GM12878 (cell line): ENCODE measurements at regions not wholly inside any gene's neighbourhood (a gene's known extent, or its start where the extent isn't known, plus 50 kb on each side); places are given as distances from the start of the nearest gene placed in this dataset.
"Not testable (repeated sequence)": the region's sequence is repeated elsewhere in the genome, so short reads cannot be mapped to it uniquely, and the experiment has no call there.

Experiments
- ATAC-seq: fragments of 200-7000 bp; cut with Tn5 transposase; 3 replicates; pipeline ENCODE4 v1.9.1; 2020; ENCODE audit warnings: mild to moderate bottlenecking, moderate library complexity
- BruUV-seq: library from RNA; stranded (reverse); fragments of 400-500 nt; replicated peaks from 2 replicates; lab custom pipeline; 2021; lab: Mats Ljungman, UMichigan
- CTCF ChIA-PET: fragments of 300-600 bp; sonication (Branson Sonifier 250); formaldehyde crosslinking; extraction: SDS; loops from one replicate; lab custom pipeline; 2021; ENCODE audit warnings: inconsistent platforms; lab: Yijun Ruan, JAX
- POLR2A ChIA-PET: fragments of 350-600 bp; formaldehyde crosslinking; extraction: SDS; loops from one replicate; lab custom pipeline; 2021; ENCODE audit warnings: inconsistent platforms; lab: Charles Lee
- RAD21 ChIA-PET: fragments of 300-600 bp; sonication (Branson Sonifier 250); formaldehyde crosslinking; loops from one replicate; lab custom pipeline; 2023; ENCODE audit warnings: antibody characterized with exemption; ENCODE audit not compliant: unreplicated experiment; lab: Charles Lee
- SMC1A ChIA-PET: fragments of 300-600 bp; sonication (Branson Sonifier 250); formaldehyde crosslinking; loops from one replicate; lab custom pipeline; 2023; ENCODE audit not compliant: unreplicated experiment, uncharacterized antibody; lab: Charles Lee
- DNase-seq: peaks from one replicate; pipeline ENCODE4 v3.0.0-alpha.2; 2011; ENCODE audit warnings: low read depth, low spot score
- FAIRE-seq: peaks from 3 replicates; lab custom pipeline; 2011; peaks lifted over from hg19 to GRCh38; lab: Jason Lieb, UNC
- H2AFZ ChIP-seq: 2 replicates; pipeline ENCODE4 v1.6.0; 2011; ENCODE audit warnings: low read depth, low read length, control low read depth; ENCODE audit not compliant: control insufficient read depth
- H3K27ac ChIP-seq: 2 replicates; pipeline ENCODE4 v1.5.1; 2011; ENCODE audit warnings: control low read depth; ENCODE audit not compliant: control insufficient read depth, insufficient read depth
- H3K27me3 ChIP-seq, 2 experiments: replicated peaks in 1 of 2; 2 replicates each; pipeline versions ENCODE4 v1.6.0 to v1.6.1; 2011; ENCODE audit warnings: low read length in 1 of 2; ENCODE audit not compliant: control insufficient read depth in 2 of 2, insufficient read depth in 2 of 2
- H3K36me3 ChIP-seq, 2 experiments: 2 replicates each; pipeline ENCODE4 v1.5.1; 2011; ENCODE audit warnings: low read length in 1 of 2; ENCODE audit not compliant: control insufficient read depth in 2 of 2, insufficient read depth in 2 of 2
- H3K4me1 ChIP-seq: 2 replicates; pipeline ENCODE4 v1.6.1; 2011; ENCODE audit warnings: mild to moderate bottlenecking, low read length, moderate library complexity, mixed read lengths; ENCODE audit not compliant: control insufficient read depth, insufficient read depth
- H3K4me2 ChIP-seq: 2 replicates; pipeline ENCODE4 v1.6.0; 2011; ENCODE audit warnings: control low read depth; ENCODE audit not compliant: control insufficient read depth, insufficient read depth
- H3K4me3 ChIP-seq: fragments of 200-600 bp; sonication (generic); 2 replicates; pipeline ENCODE4 v1.5.1; 2016
- H3K79me2 ChIP-seq: 2 replicates; pipeline ENCODE4 v1.6.0; 2011; ENCODE audit warnings: low read length; ENCODE audit not compliant: control insufficient read depth, insufficient read depth
- H3K9ac ChIP-seq: 2 replicates; pipeline ENCODE4 v1.8.0; 2011; ENCODE audit warnings: low read length, control low read depth, mixed read lengths; ENCODE audit not compliant: control insufficient read depth, insufficient read depth
- H3K9me3 ChIP-seq: replicated peaks from 3 replicates; pipeline ENCODE4 v1.5.1; 2011; ENCODE audit warnings: mild to moderate bottlenecking, low read length; ENCODE audit not compliant: control insufficient read depth, insufficient read depth
- H4K20me1 ChIP-seq: 2 replicates; pipeline ENCODE4 v1.6.0; 2011; ENCODE audit not compliant: control insufficient read depth, insufficient read depth
- CREB1 ChIP-seq: IDR thresholded peaks from 2 replicates; pipeline ENCODE4 v1.6.1; 2012; ENCODE audit warnings: low read depth, mild to moderate bottlenecking, inconsistent platforms
- CUX1 ChIP-seq: IDR thresholded peaks from 2 replicates; pipeline ENCODE4 v1.6.1; 2012; ENCODE audit warnings: improper control_type of control experiment, low read depth, low read length; ENCODE audit not compliant: insufficient replicate concordance
- ETV6 ChIP-seq, 2 experiments: fragments of 450-650 bp in 1 of 2; IDR thresholded peaks in 1 of 2; conservative IDR thresholded peaks in 1 of 2; 2 replicates each; pipeline ENCODE4 v1.6.1; 2014; ENCODE audit warnings: antibody characterized with exemption in 1 of 2, borderline replicate concordance in 1 of 2, low read depth in 1 of 2, mild to moderate bottlenecking in 1 of 2, moderate library complexity in 1 of 2
- SIN3A ChIP-seq: IDR thresholded peaks from 2 replicates; pipeline ENCODE4 v1.6.1; 2012; ENCODE audit warnings: low read depth, low read length, improper control_type of control experiment
- STAT1 ChIP-seq: fragments of 450-650 bp; conservative IDR thresholded peaks from 2 replicates; pipeline ENCODE4 v1.6.1; 2014; ENCODE audit warnings: antibody characterized with exemption, mild to moderate bottlenecking
- ZNF687 ChIP-seq: fragments of 450-650 bp; IDR thresholded peaks from 2 replicates; pipeline ENCODE4 v1.6.1; 2017; ENCODE audit warnings: mild to moderate bottlenecking, moderate library complexity
- WGBS: methylation state at CpG from one replicate; pipeline ENCODE4 v1.1.6; 2016; ENCODE audit warnings: low lambda C conversion rate; ENCODE audit not compliant: insufficient replicate concordance, insufficient coverage; ENCODE audit errors: missing lambda C conversion rate; 5-methylcytosine and 5-hydroxymethylcytosine counted together
- in situ Hi-C: fragments of 300-500 bp; cut with MboI; formaldehyde crosslinking; loops from 9 replicates; pipeline ENCODE4 v1.14.3; 2018; ENCODE audit warnings: mixed read lengths
- intact Hi-C: fragments of 100-400 bp; cut with micrococcal nuclease; formaldehyde crosslinking; loops from one replicate; pipeline ENCODE4 v1.14.2; 2022; ENCODE audit not compliant: unreplicated experiment

- Histone ChIP-seq H3K9ac (no peak overlapping the region), H3K79me2 (no peaks in the 10 kb centered on the region), H3K4me3 (no peak overlapping the region), H3K36me3 (no peaks in the 10 kb centered on the region), H3K4me1 (peaks cover 9% of the 10 kb centered on the region), H2AFZ (no peak overlapping the region), H3K27me3 (no peaks in the 10 kb centered on the region; a peak in 1 of 4 replicates), H3K4me2 (no peak overlapping the region), H3K27ac (no peak overlapping the region), H4K20me1 (no peaks in the 10 kb centered on the region), H3K9me3 (peaks cover 4% of the 10 kb centered on the region; the same call in 1 of the 3 replicates)
- CTCF ChIA-PET, result no interaction called here
- SMC1A ChIA-PET, result no interaction called here
- intact Hi-C loops (no loop called here), in situ Hi-C loops (loop anchor here (5.0 kb wide), 1 partner anchor 80 kb away; no protein-coding TSS in a partner anchor)
- 51% methylated on average over 3 of the region's 3 CpGs for WGBS
- ATAC-seq (no peak), DNase-seq (no peak), FAIRE-seq (no peak)
- RAD21 ChIA-PET, result no interaction called here
- no peak for TF ChIP-seq ETV6 (conservative IDR thresholded peaks at IDR 0.05 in 1 of 2, IDR thresholded peaks at IDR 0.05 in 1 of 2; ENCODE audit: borderline replicate concordance in 1 of 2, low read depth in 1 of 2)
- no peak for TF ChIP-seq CUX1
- no peak for TF ChIP-seq ZNF687
- TF ChIP-seq SIN3A, result no peak
- TF ChIP-seq STAT1, result no peak
- no peak for TF ChIP-seq CREB1
- BruUV-seq, result no TSS peak
- POLR2A ChIA-PET, result no interaction called here
Observed at GRCh38 chr14:105632010-105632409, 105.6 kb downstream of the TMEM121 start.

- H3K4me3 ChIP-seq, H4K20me1 ChIP-seq, BruUV-seq, FAIRE-seq, H3K9ac ChIP-seq, DNase-seq, H3K27me3 ChIP-seq, CTCF ChIA-PET, SMC1A ChIA-PET, ATAC-seq, H3K27ac ChIP-seq, H3K79me2 ChIP-seq, RAD21 ChIA-PET, H3K9me3 ChIP-seq, H3K4me1 ChIP-seq, H3K36me3 ChIP-seq, H2AFZ ChIP-seq, intact Hi-C loops, H3K4me2 ChIP-seq, POLR2A ChIA-PET: not testable (repeated sequence)
- 49% methylated on average over 7 of the region's 7 CpGs for WGBS
- in situ Hi-C loops, result loop anchor here (5.0 kb wide), 1 partner anchor 81 kb away; no protein-coding TSS in a partner anchor
Observed at GRCh38 chr14:105633596-105633995, 107.2 kb downstream of the TMEM121 start.
